GM23338 (cell line): ENCODE measurements at regions not wholly inside any gene's neighbourhood (a gene's known extent, or its start where the extent isn't known, plus 50 kb on each side); places are given as distances from the start of the nearest gene placed in this dataset.

Experiments used
- ATAC-seq: fragments of 200-7000 bp; cut with Tn5 transposase; 3 replicates; pipeline ENCODE4 v1.9.1; 2020
- DNase-seq: peaks from one replicate; pipeline ENCODE4 v3.0.0-alpha.2; 2015; ENCODE audit warnings: low spot score
- H2AFZ ChIP-seq: fragments of 200-600 bp; sonication (generic); 2 replicates; pipeline ENCODE4 v1.8.0; 2016; ENCODE audit warnings: antibody characterized with exemption, mild to moderate bottlenecking, moderate library complexity
- H3F3A ChIP-seq: fragments of 200-600 bp; sonication (generic); replicated peaks from 2 replicates; pipeline ENCODE4 v1.8.0; 2017; ENCODE audit warnings: antibody characterized with exemption, mixed run types, low read depth
- H3K27ac ChIP-seq: fragments of 200-600 bp; sonication (generic); 2 replicates; pipeline ENCODE4 v1.6.1; 2016; ENCODE audit warnings: low read depth
- H3K27me3 ChIP-seq: fragments of 200-600 bp; sonication (generic); 2 replicates; pipeline ENCODE4 v1.8.0; 2016; ENCODE audit warnings: mild to moderate bottlenecking, mixed run types, moderate library complexity; ENCODE audit not compliant: insufficient read depth
- H3K36me3 ChIP-seq: fragments of 200-600 bp; sonication (generic); 2 replicates; pipeline ENCODE4 v1.8.0; 2016; ENCODE audit warnings: mild to moderate bottlenecking; ENCODE audit not compliant: insufficient read depth
- H3K4me1 ChIP-seq: fragments of 200-600 bp; sonication (generic); 2 replicates; pipeline ENCODE4 v1.8.0; 2016; ENCODE audit warnings: mild to moderate bottlenecking, moderate library complexity; ENCODE audit not compliant: insufficient read depth
- H3K4me2 ChIP-seq: fragments of 200-600 bp; sonication (generic); 2 replicates; pipeline ENCODE4 v1.7.1; 2017; ENCODE audit warnings: mixed run types
- H3K4me3 ChIP-seq: fragments of 200-600 bp; sonication (generic); 2 replicates; pipeline ENCODE4 v1.6.1; 2016; ENCODE audit warnings: mixed run types
- H3K79me2 ChIP-seq: fragments of 200-600 bp; sonication (generic); replicated peaks from 2 replicates; pipeline ENCODE4 v1.8.0; 2017; ENCODE audit warnings: mild to moderate bottlenecking; ENCODE audit not compliant: insufficient read depth
- H3K9me2 ChIP-seq: fragments of 200-600 bp; sonication (generic); 2 replicates; pipeline ENCODE4 v1.8.0; 2017; ENCODE audit not compliant: insufficient read depth
- H4K20me1 ChIP-seq: fragments of 200-600 bp; sonication (generic); replicated peaks from 2 replicates; pipeline ENCODE4 v1.8.0; 2017; ENCODE audit warnings: mild to moderate bottlenecking; ENCODE audit not compliant: insufficient read depth
- H3K27ac Mint-ChIP-seq: 2 replicates; pipeline ENCODE4 v1.8.0; 2020; ENCODE audit warnings: inconsistent platforms, mild to moderate bottlenecking, moderate library complexity, mixed read lengths
- H3K27me3 Mint-ChIP-seq: 3 replicates; pipeline ENCODE4 v1.8.0; 2022; ENCODE audit warnings: low read depth, mild to moderate bottlenecking, moderate library complexity, mixed read lengths, inconsistent platforms; ENCODE audit not compliant: insufficient read depth, poor library complexity
- H3K36me3 Mint-ChIP-seq: 3 replicates; pipeline ENCODE4 v1.8.0; 2021; ENCODE audit warnings: low read depth, mild to moderate bottlenecking, inconsistent platforms, moderate library complexity, mixed read lengths
- H3K4me1 Mint-ChIP-seq: 3 replicates; pipeline ENCODE4 v1.8.0; 2020; ENCODE audit warnings: mild to moderate bottlenecking, inconsistent platforms, mixed read lengths
- H3K4me3 Mint-ChIP-seq: 3 replicates; pipeline ENCODE4 v1.8.0; 2021; ENCODE audit warnings: moderate library complexity, mild to moderate bottlenecking, inconsistent platforms, mixed read lengths
- H3K9me3 Mint-ChIP-seq: 3 replicates; pipeline ENCODE4 v1.8.0; 2020; ENCODE audit warnings: moderate library complexity, mild to moderate bottlenecking, inconsistent platforms, mixed read lengths
- EZH2phosphoT487 ChIP-seq: fragments of 200-600 bp; sonication (generic); IDR thresholded peaks from one replicate; pipeline ENCODE4 v1.8.1; 2018; ENCODE audit warnings: antibody characterized with exemption; ENCODE audit not compliant: unreplicated experiment
- JUNB ChIP-seq: IDR thresholded peaks from one replicate; pipeline ENCODE4 v1.6.1; 2016; ENCODE audit warnings: antibody characterized with exemption; ENCODE audit not compliant: unreplicated experiment
- NANOG ChIP-seq: IDR thresholded peaks from 2 replicates; pipeline ENCODE4 v1.6.1; 2016; ENCODE audit warnings: antibody characterized with exemption, borderline replicate concordance
- POLR2AphosphoS5 ChIP-seq: IDR thresholded peaks from 2 replicates; pipeline ENCODE4 v1.6.1; 2016; ENCODE audit warnings: antibody characterized with exemption, low read depth
- REST ChIP-seq: IDR thresholded peaks from one replicate; pipeline ENCODE4 v1.6.1; 2018; ENCODE audit warnings: antibody characterized with exemption; ENCODE audit not compliant: unreplicated experiment
- TF ChIP-seq, protein P1 (sequence below), 2 experiments: fragments of 200-600 bp in 1 of 2; sonication (generic) in 1 of 2; conservative IDR thresholded peaks; 2 replicates each; pipeline versions ENCODE4 v1.5.1 to v1.6.1; 2016 to 2017; ENCODE audit warnings: antibody characterized with exemption in 2 of 2, low read depth in 2 of 2, mild to moderate bottlenecking in 2 of 2, moderate library complexity in 1 of 2

- TF ChIP-seq, protein P1, sequence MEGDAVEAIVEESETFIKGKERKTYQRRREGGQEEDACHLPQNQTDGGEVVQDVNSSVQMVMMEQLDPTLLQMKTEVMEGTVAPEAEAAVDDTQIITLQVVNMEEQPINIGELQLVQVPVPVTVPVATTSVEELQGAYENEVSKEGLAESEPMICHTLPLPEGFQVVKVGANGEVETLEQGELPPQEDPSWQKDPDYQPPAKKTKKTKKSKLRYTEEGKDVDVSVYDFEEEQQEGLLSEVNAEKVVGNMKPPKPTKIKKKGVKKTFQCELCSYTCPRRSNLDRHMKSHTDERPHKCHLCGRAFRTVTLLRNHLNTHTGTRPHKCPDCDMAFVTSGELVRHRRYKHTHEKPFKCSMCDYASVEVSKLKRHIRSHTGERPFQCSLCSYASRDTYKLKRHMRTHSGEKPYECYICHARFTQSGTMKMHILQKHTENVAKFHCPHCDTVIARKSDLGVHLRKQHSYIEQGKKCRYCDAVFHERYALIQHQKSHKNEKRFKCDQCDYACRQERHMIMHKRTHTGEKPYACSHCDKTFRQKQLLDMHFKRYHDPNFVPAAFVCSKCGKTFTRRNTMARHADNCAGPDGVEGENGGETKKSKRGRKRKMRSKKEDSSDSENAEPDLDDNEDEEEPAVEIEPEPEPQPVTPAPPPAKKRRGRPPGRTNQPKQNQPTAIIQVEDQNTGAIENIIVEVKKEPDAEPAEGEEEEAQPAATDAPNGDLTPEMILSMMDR (conservative IDR thresholded peaks at IDR 0.05; ENCODE audit: low read depth in 2 of 2), result no peak
- TF ChIP-seq JUNB, result no peak
These were observed 287.8 kb upstream of the FOXF1 start (continued) for GRCh38 chr16:86222547-86222946.

GRCh38 chr16:86222965-86223551 lies 287.3 kb upstream of the FOXF1 start:
- no peaks in the 10 kb centered on the region for H3K9me3 Mint-ChIP-seq
- Histone ChIP-seq H3K27ac (no peak overlapping the region), H3K9me2 (no peaks in the 10 kb centered on the region), H3K36me3 (no peaks in the 10 kb centered on the region), H3K79me2 (no peaks in the 10 kb centered on the region), H3K4me1 (peaks cover 10% of the 10 kb centered on the region; the same call in 1 of the 2 replicates), H3K4me2 (no peak overlapping the region), H3F3A (no peaks in the 10 kb centered on the region), H2AFZ (0 out of 2 replicates have a peak overlapping the region, but pooled peaks have one; percentile 21), H3K27me3 (no peaks in the 10 kb centered on the region), H3K4me3 (no peak overlapping the region), H4K20me1 (no peaks in the 10 kb centered on the region)
- TF ChIP-seq REST (no peak), JUNB (no peak), NANOG (no peak), EZH2phosphoT487 (no peak)
- peaks cover 4% of the 10 kb centered on the region for H3K27me3 Mint-ChIP-seq
- H3K4me1 Mint-ChIP-seq, result peaks cover 10% of the 10 kb centered on the region
- H3K36me3 Mint-ChIP-seq, result no peaks in the 10 kb centered on the region
- H3K27ac Mint-ChIP-seq, result no peak overlapping the region
- no peak for ATAC-seq
- DNase-seq, result no peak
- H3K4me3 Mint-ChIP-seq, result no peak overlapping the region

DNA sequence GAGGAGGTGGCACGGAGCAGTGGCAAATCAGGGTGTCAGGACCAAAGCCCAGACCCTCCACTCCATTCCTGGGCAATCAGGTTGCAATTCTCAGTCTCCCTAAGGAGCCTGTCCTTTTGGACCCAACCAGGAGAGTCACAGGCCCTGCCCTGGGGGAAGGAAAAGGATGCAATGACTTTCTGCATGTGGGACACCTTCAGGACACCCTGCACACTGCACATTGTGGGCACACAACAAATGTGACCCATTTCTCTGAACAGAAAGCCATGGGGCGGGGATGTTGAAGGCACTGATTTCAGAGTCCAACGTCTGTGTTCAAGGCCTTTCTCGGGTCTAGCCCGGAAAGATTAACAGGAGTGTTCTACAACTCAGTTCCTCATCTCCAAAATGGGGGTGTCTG lies 286.2 kb upstream of the FOXF1 start:
- H3K9me3 Mint-ChIP-seq, result no peaks in the 10 kb centered on the region
- H3K27me3 Mint-ChIP-seq, result no peaks in the 10 kb centered on the region
- H3K4me1 Mint-ChIP-seq, result peaks cover 7% of the 10 kb centered on the region; the same call in 2 of the 3 replicates
- Histone ChIP-seq H3K36me3 (no peaks in the 10 kb centered on the region), H3K4me1 (peaks cover 10% of the 10 kb centered on the region; the same call in 1 of the 2 replicates), H4K20me1 (no peaks in the 10 kb centered on the region), H3K4me3 (no peak overlapping the region), H2AFZ (no peak overlapping the region), H3K27me3 (no peaks in the 10 kb centered on the region), H3K4me2 (no peak overlapping the region), H3K9me2 (no peaks in the 10 kb centered on the region), H3F3A (no peaks in the 10 kb centered on the region), H3K27ac (no peak overlapping the region), H3K79me2 (no peaks in the 10 kb centered on the region)
- no peaks in the 10 kb centered on the region for H3K36me3 Mint-ChIP-seq
- H3K27ac Mint-ChIP-seq, result no peak overlapping the region
- H3K4me3 Mint-ChIP-seq, result no peak overlapping the region
- ATAC-seq, result no peak
- TF ChIP-seq POLR2AphosphoS5, result no peak
- no peak for TF ChIP-seq JUNB
- TF ChIP-seq NANOG, result no peak
- TF ChIP-seq REST, result no peak
- no peak for DNase-seq
